ENCODE measurements at regions not wholly inside any gene's neighbourhood (a gene's known extent, or its start where the extent isn't known, plus 50 kb on each side); places are given as distances from the start of the nearest gene placed in this dataset.

GRCh38 chr1:5465281-5465711 is 526.9 kb downstream of the NPHP4 start (continued):
- TF ChIP-seq ASH2L (IDR thresholded peaks at IDR 0.05; ENCODE audit: borderline replicate concordance, low read depth) (no peak), SMC3 (IDR thresholded peaks at IDR 0.05; ENCODE audit: borderline replicate concordance, low read length) (no peak)

GRCh38 chr1:5464366-5464765 is 527.9 kb downstream of the NPHP4 start:
- in situ Hi-C loops (cut with MboI) (no loop called here), intact Hi-C loops (cut with micrococcal nuclease; ENCODE audit: unreplicated experiment) (no loop called here)
- no peak for TF ChIP-seq SUPT20H (IDR thresholded peaks at IDR 0.05; ENCODE audit: borderline replicate concordance, control insufficient read depth, low read depth, low read length)
- no peak for TF ChIP-seq SRF (IDR thresholded peaks at IDR 0.05; ENCODE audit: low read depth in 2 of 2, low read length in 2 of 2)
- TF ChIP-seq BCLAF1 (IDR thresholded peaks at IDR 0.05) = no peak
- BruUV-seq (replicated peaks) = no TSS peak
- H3K36me3 ChIP-seq (ENCODE audit: control insufficient read depth in 2 of 2, insufficient read depth in 2 of 2, low read length in 1 of 2) = no peaks in the 10 kb centered on the region
- H3K27ac ChIP-seq (ENCODE audit: control insufficient read depth, insufficient read depth) = no peak overlapping the region
- no peak overlapping the region for H3K9ac ChIP-seq (ENCODE audit: control insufficient read depth, insufficient read depth, low read length)
- H3K4me1 ChIP-seq (ENCODE audit: control insufficient read depth, insufficient read depth, low read length) = no peaks in the 10 kb centered on the region
- H3K27me3 ChIP-seq (replicated peaks in 1 of 2; ENCODE audit: control insufficient read depth in 2 of 2, insufficient read depth in 2 of 2, low read length in 1 of 2) = no peaks in the 10 kb centered on the region
- H3K4me3 ChIP-seq = no peak overlapping the region
- DNase-seq (ENCODE audit: low read depth, low spot score) (no peak), ATAC-seq (no peak), FAIRE-seq (no peak)
- H4K20me1 ChIP-seq (ENCODE audit: control insufficient read depth, insufficient read depth) = no peaks in the 10 kb centered on the region
- POLR2A ChIA-PET = no interaction called here
- SMC1A ChIA-PET (ENCODE audit: uncharacterized antibody, unreplicated experiment) = no interaction called here
- CTCF ChIA-PET = no interaction called here
- RAD21 ChIA-PET (ENCODE audit: unreplicated experiment) = no interaction called here
- H3K4me2 ChIP-seq (ENCODE audit: control insufficient read depth, insufficient read depth) = no peak overlapping the region
- no peaks in the 10 kb centered on the region for H3K9me3 ChIP-seq (replicated peaks; ENCODE audit: control insufficient read depth, insufficient read depth, low read length)
- WGBS (ENCODE audit: insufficient coverage, insufficient replicate concordance, low lambda C conversion rate, missing lambda C conversion rate) = 51% methylated on average over 11 of the region's 11 CpGs
- H3K79me2 ChIP-seq (ENCODE audit: control insufficient read depth, insufficient read depth, low read length) = no peaks in the 10 kb centered on the region
- H2AFZ ChIP-seq (ENCODE audit: control insufficient read depth, low read depth, low read length) = no peak overlapping the region
